RWPE1 (cell line): ENCODE measurements at regions not wholly inside any gene's neighbourhood (a gene's known extent, or its start where the extent isn't known, plus 50 kb on each side); places are given as distances from the start of the nearest gene placed in this dataset.

Experiments
- CTCF ChIA-PET: fragments of 350-600 bp; sonication (Branson Sonifier 250); formaldehyde crosslinking; extraction: SDS; loops from one replicate; lab custom pipeline; 2021; lab: Yijun Ruan, JAX
- POLR2A ChIA-PET: fragments of 400-600 bp; formaldehyde crosslinking; extraction: SDS; loops from one replicate; lab custom pipeline; 2020; ENCODE audit warnings: antibody characterized with exemption; ENCODE audit not compliant: low non-redundant PET; lab: Yijun Ruan, JAX
- DNase-seq: peaks from one replicate; pipeline ENCODE4 v3.0.0; 2012; ENCODE audit warnings: low spot score
- H3K27ac ChIP-seq: fragments of 450-650 bp; 2 replicates; pipeline ENCODE4 v1.5.1; 2017
- TF ChIP-seq, protein P1 (sequence below): fragments of 450-650 bp; conservative IDR thresholded peaks from 2 replicates; pipeline ENCODE4 v1.5.1; 2017; ENCODE audit warnings: low read depth, mild to moderate bottlenecking

GRCh38 chr4:107478327-107478980 lies 241.6 kb downstream of the PAPSS1 start:
- DNase-seq = no peak
- POLR2A ChIA-PET = no interaction called here
- CTCF ChIA-PET = no interaction called here
- H3K27ac ChIP-seq = no peak overlapping the region
- TF ChIP-seq, protein P1, sequence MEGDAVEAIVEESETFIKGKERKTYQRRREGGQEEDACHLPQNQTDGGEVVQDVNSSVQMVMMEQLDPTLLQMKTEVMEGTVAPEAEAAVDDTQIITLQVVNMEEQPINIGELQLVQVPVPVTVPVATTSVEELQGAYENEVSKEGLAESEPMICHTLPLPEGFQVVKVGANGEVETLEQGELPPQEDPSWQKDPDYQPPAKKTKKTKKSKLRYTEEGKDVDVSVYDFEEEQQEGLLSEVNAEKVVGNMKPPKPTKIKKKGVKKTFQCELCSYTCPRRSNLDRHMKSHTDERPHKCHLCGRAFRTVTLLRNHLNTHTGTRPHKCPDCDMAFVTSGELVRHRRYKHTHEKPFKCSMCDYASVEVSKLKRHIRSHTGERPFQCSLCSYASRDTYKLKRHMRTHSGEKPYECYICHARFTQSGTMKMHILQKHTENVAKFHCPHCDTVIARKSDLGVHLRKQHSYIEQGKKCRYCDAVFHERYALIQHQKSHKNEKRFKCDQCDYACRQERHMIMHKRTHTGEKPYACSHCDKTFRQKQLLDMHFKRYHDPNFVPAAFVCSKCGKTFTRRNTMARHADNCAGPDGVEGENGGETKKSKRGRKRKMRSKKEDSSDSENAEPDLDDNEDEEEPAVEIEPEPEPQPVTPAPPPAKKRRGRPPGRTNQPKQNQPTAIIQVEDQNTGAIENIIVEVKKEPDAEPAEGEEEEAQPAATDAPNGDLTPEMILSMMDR = no peak

- CTCF ChIA-PET = no interaction called here
- POLR2A ChIA-PET = no interaction called here
Observed at GRCh38 chr4:107473126-107473525, 246.9 kb downstream of the PAPSS1 start.

DNA sequence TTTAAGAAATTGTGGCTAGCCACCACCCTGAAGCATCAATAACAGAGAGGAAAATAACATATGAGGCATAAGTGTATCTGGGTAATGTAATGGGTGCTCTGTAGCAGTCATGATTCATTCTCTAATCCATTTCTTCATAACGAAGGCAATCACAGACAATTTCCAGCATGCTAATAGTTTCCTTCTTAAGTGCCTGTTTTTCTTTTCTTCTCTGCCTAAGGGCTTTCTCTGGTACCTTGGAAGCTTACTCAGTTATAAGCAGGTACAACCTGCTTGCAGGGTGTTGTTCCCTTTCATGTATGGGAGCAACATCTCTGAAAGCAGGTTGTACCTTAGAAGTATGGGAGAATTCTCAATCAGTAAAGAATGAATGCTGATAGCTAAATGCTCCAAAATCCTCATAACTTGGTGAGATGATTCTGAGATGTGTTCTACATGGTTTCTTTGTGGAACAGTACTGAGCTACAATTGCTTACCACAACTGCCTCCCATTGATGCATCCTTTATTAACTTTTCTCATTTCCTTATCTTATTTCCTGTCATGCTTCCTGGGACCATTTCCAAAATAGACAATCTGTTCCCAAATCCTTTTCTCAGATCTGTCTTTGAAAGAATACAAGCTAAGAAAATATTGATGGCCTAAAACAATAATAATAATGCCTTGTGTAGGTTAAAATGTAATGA lies 247.6 kb downstream of the PAPSS1 start:
- no peak for DNase-seq
- POLR2A ChIA-PET = no interaction called here
- CTCF ChIA-PET = no interaction called here
- TF ChIP-seq, protein P1 = no peak
- no peak overlapping the region for H3K27ac ChIP-seq

More at GRCh38 chr4:107473126-107473525, 246.9 kb downstream of the PAPSS1 start:
- DNase-seq = no peak
- H3K27ac ChIP-seq = no peak overlapping the region
- TF ChIP-seq, protein P1 = no peak

GRCh38 chr4:107470173-107470572 lies 249.9 kb downstream of the PAPSS1 start:
- CTCF ChIA-PET = no interaction called here
- POLR2A ChIA-PET = no interaction called here
- no peak for DNase-seq
- no peak overlapping the region for H3K27ac ChIP-seq
- TF ChIP-seq, protein P1 = no peak

GRCh38 chr4:107468812-107469211 lies 251.2 kb downstream of the PAPSS1 start:
- POLR2A ChIA-PET = no interaction called here
- CTCF ChIA-PET = no interaction called here
- TF ChIP-seq, protein P1 = no peak
- DNase-seq = no peak
- H3K27ac ChIP-seq = no peak overlapping the region

GRCh38 chr4:107468156-107468555 lies 251.9 kb downstream of the PAPSS1 start:
- POLR2A ChIA-PET = no interaction called here
- CTCF ChIA-PET = no interaction called here
- TF ChIP-seq, protein P1 = no peak
- H3K27ac ChIP-seq = no peak overlapping the region
- no peak for DNase-seq
